ENCODE measurements at regions not wholly inside any gene's neighbourhood (a gene's known extent, or its start where the extent isn't known, plus 50 kb on each side); places are given as distances from the start of the nearest gene placed in this dataset.

DNA sequence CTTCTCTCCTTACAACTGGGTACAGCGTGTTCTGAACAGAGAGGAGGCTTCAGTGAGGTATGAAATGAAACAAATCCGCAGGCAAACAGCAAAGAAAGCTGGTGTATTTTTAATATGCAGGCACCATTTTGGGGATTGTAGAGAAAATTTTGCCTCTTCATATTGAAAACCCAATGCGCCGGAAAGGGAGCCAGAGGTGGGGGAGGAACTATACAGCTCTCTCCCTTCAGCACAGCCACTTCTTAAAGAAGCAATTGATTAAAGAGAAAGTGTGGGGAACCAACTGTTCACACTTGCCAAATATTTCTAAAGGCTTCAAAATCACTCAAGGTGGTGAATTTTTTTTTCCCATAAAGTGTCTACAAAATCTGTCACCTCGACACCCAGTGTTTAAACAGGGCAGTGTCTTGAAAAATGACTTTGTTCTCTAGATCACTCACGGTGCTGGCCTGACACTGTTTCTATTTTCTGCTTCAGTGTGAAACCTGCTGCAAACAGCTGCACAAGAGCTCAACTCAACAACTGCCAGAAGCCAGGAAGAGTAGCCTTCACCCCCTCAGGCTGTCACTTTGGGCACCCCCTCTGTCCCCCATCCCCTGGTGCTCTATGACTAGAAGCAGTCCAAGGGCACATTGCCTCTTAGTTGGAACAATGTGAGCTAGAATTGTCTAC, 123.8 kb upstream of the CTTNBP2NL start:
- Mint-ChIP-seq H3K9me3 (peaks cover 7% of the 10 kb centered on the region), H3K4me1 (no peaks in the 10 kb centered on the region), H3K36me3 (no peaks in the 10 kb centered on the region), H3K27me3 (ENCODE audit: insufficient read depth, low read depth) (peaks cover 3% of the 10 kb centered on the region), H3K27ac (no peak overlapping the region), H3K4me3 (no peak overlapping the region)
- no peaks in the 10 kb centered on the region for H3K4me1 ChIP-seq
- no peaks in the 10 kb centered on the region for H3K36me3 ChIP-seq
- H3K27ac ChIP-seq = no peak overlapping the region
- no peak overlapping the region for H2AFZ ChIP-seq (replicated peaks)
- no peaks in the 10 kb centered on the region for H3K27me3 ChIP-seq
- H3F3A ChIP-seq (ENCODE audit: low read depth) = no peaks in the 10 kb centered on the region
- no peaks in the 10 kb centered on the region for H3K9me3 ChIP-seq (ENCODE audit: low read depth)
- DNase-seq (ENCODE audit: low spot score) = no peak
- TF ChIP-seq EZH2 (IDR thresholded peaks at IDR 0.05) = no peak
- no peak for TF ChIP-seq CTCF (IDR thresholded peaks at IDR 0.05)
- no peak for TF ChIP-seq EZH2phosphoT487 (IDR thresholded peaks at IDR 0.05)
- H4K20me1 ChIP-seq (ENCODE audit: low read depth) = no peaks in the 10 kb centered on the region
- no peak overlapping the region for H3K9ac ChIP-seq
- H3K4me2 ChIP-seq = no peak overlapping the region
- H3K4me3 ChIP-seq = no peak overlapping the region
- H3K79me2 ChIP-seq (ENCODE audit: low read depth) = no peaks in the 10 kb centered on the region

- H2AFZ ChIP-seq (replicated peaks) = no peak overlapping the region
- TF ChIP-seq EZH2 (IDR thresholded peaks at IDR 0.05) (no peak), EZH2phosphoT487 (IDR thresholded peaks at IDR 0.05) (no peak), CTCF (IDR thresholded peaks at IDR 0.05) (no peak)
- H3K4me1 ChIP-seq = no peaks in the 10 kb centered on the region
- no peak overlapping the region for H3K9ac ChIP-seq
- DNase-seq (ENCODE audit: low spot score) = no peak
- H3K9me3 Mint-ChIP-seq = no peaks in the 10 kb centered on the region
- H3K27me3 Mint-ChIP-seq (ENCODE audit: insufficient read depth, low read depth) = peaks cover 6% of the 10 kb centered on the region
- no peaks in the 10 kb centered on the region for H3K79me2 ChIP-seq (ENCODE audit: low read depth)
- peaks cover 2% of the 10 kb centered on the region for H3K4me1 Mint-ChIP-seq
- H4K20me1 ChIP-seq (ENCODE audit: low read depth) = no peaks in the 10 kb centered on the region
- no peaks in the 10 kb centered on the region for H3K9me3 ChIP-seq (ENCODE audit: low read depth)
- no peaks in the 10 kb centered on the region for H3K27me3 ChIP-seq
- no peaks in the 10 kb centered on the region for H3K36me3 ChIP-seq
- no peaks in the 10 kb centered on the region for H3F3A ChIP-seq (ENCODE audit: low read depth)
- no peak overlapping the region for H3K4me2 ChIP-seq
- no peaks in the 10 kb centered on the region for H3K36me3 Mint-ChIP-seq
- H3K27ac Mint-ChIP-seq = no peak overlapping the region
- H3K27ac ChIP-seq = no peak overlapping the region
- no peak overlapping the region for H3K4me3 ChIP-seq
- H3K4me3 Mint-ChIP-seq = no peak overlapping the region
Measured at GRCh38 chr1:112284796-112285195, 111.2 kb upstream of the CTTNBP2NL start.

DNA sequence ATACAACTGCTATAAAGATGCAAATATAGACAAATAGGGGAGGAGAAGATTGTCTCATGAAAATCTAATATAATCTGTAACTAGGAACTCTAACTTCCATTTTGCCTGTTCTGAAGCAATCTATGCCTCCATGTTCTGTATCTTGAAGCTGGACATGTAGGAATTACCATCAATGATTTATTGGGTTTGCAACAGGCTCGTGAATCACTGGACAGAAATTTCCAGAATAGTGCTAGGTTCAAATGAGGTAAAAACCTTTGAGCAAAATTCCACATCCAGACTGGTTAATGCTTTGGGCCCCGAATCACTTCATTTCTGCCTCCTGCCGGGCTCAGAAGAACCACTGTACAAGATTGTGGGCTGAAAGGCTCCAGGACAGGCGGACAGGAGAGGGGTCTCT, 110.7 kb upstream of the CTTNBP2NL start:
- Histone ChIP-seq H3K36me3 (no peaks in the 10 kb centered on the region), H3K4me1 (no peaks in the 10 kb centered on the region), H3K27me3 (no peaks in the 10 kb centered on the region), H3K4me3 (no peak overlapping the region), H3K4me2 (no peak overlapping the region), H3K9ac (no peak overlapping the region), H2AFZ (replicated peaks) (no peak overlapping the region), H3K79me2 (ENCODE audit: low read depth) (no peaks in the 10 kb centered on the region), H3F3A (ENCODE audit: low read depth) (no peaks in the 10 kb centered on the region), H3K27ac (no peak overlapping the region), H4K20me1 (ENCODE audit: low read depth) (no peaks in the 10 kb centered on the region), H3K9me3 (ENCODE audit: low read depth) (no peaks in the 10 kb centered on the region)
- no peak overlapping the region for H3K4me3 Mint-ChIP-seq
- no peaks in the 10 kb centered on the region for H3K36me3 Mint-ChIP-seq
- H3K4me1 Mint-ChIP-seq = peaks cover 2% of the 10 kb centered on the region
- peaks cover 6% of the 10 kb centered on the region for H3K27me3 Mint-ChIP-seq (ENCODE audit: insufficient read depth, low read depth)
- DNase-seq (ENCODE audit: low spot score) = no peak
- H3K9me3 Mint-ChIP-seq = no peaks in the 10 kb centered on the region
- no peak overlapping the region for H3K27ac Mint-ChIP-seq
- TF ChIP-seq EZH2phosphoT487 (IDR thresholded peaks at IDR 0.05) = no peak

DNA sequence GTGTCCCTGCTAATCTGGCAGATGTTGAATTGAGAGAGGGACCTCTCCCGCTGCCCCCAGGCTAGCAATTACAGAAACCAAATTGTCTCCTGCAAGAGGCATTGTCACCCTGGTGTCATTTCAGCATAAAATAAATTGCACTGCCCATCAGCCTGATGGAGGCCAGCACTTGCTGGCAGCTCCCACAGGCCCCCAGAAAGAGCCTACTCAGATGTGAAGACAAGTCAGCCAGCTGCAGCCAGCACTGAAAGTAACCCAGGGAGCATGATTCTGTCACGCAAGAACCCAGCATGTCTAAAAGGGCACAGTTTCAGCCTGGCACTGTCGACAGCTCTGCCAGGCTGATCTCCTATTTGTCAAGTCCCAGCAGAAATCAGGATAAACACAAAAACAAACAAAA, 110.3 kb upstream of the CTTNBP2NL start:
- Histone ChIP-seq H3K9me3 (ENCODE audit: low read depth) (no peaks in the 10 kb centered on the region), H3K27me3 (no peaks in the 10 kb centered on the region), H3K27ac (no peak overlapping the region), H4K20me1 (ENCODE audit: low read depth) (no peaks in the 10 kb centered on the region), H3K4me2 (no peak overlapping the region), H3F3A (ENCODE audit: low read depth) (no peaks in the 10 kb centered on the region), H3K4me3 (no peak overlapping the region), H2AFZ (replicated peaks) (no peak overlapping the region), H3K79me2 (ENCODE audit: low read depth) (no peaks in the 10 kb centered on the region), H3K4me1 (no peaks in the 10 kb centered on the region), H3K36me3 (no peaks in the 10 kb centered on the region), H3K9ac (no peak overlapping the region)
- TF ChIP-seq EZH2phosphoT487 (IDR thresholded peaks at IDR 0.05) = no peak
- TF ChIP-seq EZH2 (IDR thresholded peaks at IDR 0.05) = no peak
- no peak for TF ChIP-seq CTCF (IDR thresholded peaks at IDR 0.05)
- peak; percentile 11 for DNase-seq (ENCODE audit: low spot score)
- peaks cover 6% of the 10 kb centered on the region for H3K27me3 Mint-ChIP-seq (ENCODE audit: insufficient read depth, low read depth)
- H3K27ac Mint-ChIP-seq = no peak overlapping the region
- H3K36me3 Mint-ChIP-seq = no peaks in the 10 kb centered on the region
- no peak overlapping the region for H3K4me3 Mint-ChIP-seq
- H3K4me1 Mint-ChIP-seq = peaks cover 2% of the 10 kb centered on the region
- no peaks in the 10 kb centered on the region for H3K9me3 Mint-ChIP-seq
